GM23338 (cell line): ENCODE measurements at regions not wholly inside any gene's neighbourhood (a gene's known extent, or its start where the extent isn't known, plus 50 kb on each side); places are given as distances from the start of the nearest gene placed in this dataset.

Experiments used
- ATAC-seq: fragments of 200-7000 bp; cut with Tn5 transposase; 3 replicates; pipeline ENCODE4 v1.9.1; 2020
- DNase-seq: peaks from one replicate; pipeline ENCODE4 v3.0.0-alpha.2; 2015; ENCODE audit warnings: low spot score
- H2AFZ ChIP-seq: fragments of 200-600 bp; sonication (generic); 2 replicates; pipeline ENCODE4 v1.8.0; 2016; ENCODE audit warnings: antibody characterized with exemption, mild to moderate bottlenecking, moderate library complexity
- H3F3A ChIP-seq: fragments of 200-600 bp; sonication (generic); replicated peaks from 2 replicates; pipeline ENCODE4 v1.8.0; 2017; ENCODE audit warnings: antibody characterized with exemption, mixed run types, low read depth
- H3K27ac ChIP-seq: fragments of 200-600 bp; sonication (generic); 2 replicates; pipeline ENCODE4 v1.6.1; 2016; ENCODE audit warnings: low read depth
- H3K27me3 ChIP-seq: fragments of 200-600 bp; sonication (generic); 2 replicates; pipeline ENCODE4 v1.8.0; 2016; ENCODE audit warnings: mild to moderate bottlenecking, mixed run types, moderate library complexity; ENCODE audit not compliant: insufficient read depth
- H3K36me3 ChIP-seq: fragments of 200-600 bp; sonication (generic); 2 replicates; pipeline ENCODE4 v1.8.0; 2016; ENCODE audit warnings: mild to moderate bottlenecking; ENCODE audit not compliant: insufficient read depth
- H3K4me1 ChIP-seq: fragments of 200-600 bp; sonication (generic); 2 replicates; pipeline ENCODE4 v1.8.0; 2016; ENCODE audit warnings: mild to moderate bottlenecking, moderate library complexity; ENCODE audit not compliant: insufficient read depth
- H3K4me2 ChIP-seq: fragments of 200-600 bp; sonication (generic); 2 replicates; pipeline ENCODE4 v1.7.1; 2017; ENCODE audit warnings: mixed run types
- H3K4me3 ChIP-seq: fragments of 200-600 bp; sonication (generic); 2 replicates; pipeline ENCODE4 v1.6.1; 2016; ENCODE audit warnings: mixed run types
- H3K79me2 ChIP-seq: fragments of 200-600 bp; sonication (generic); replicated peaks from 2 replicates; pipeline ENCODE4 v1.8.0; 2017; ENCODE audit warnings: mild to moderate bottlenecking; ENCODE audit not compliant: insufficient read depth
- H3K9me2 ChIP-seq: fragments of 200-600 bp; sonication (generic); 2 replicates; pipeline ENCODE4 v1.8.0; 2017; ENCODE audit not compliant: insufficient read depth
- H4K20me1 ChIP-seq: fragments of 200-600 bp; sonication (generic); replicated peaks from 2 replicates; pipeline ENCODE4 v1.8.0; 2017; ENCODE audit warnings: mild to moderate bottlenecking; ENCODE audit not compliant: insufficient read depth
- H3K27ac Mint-ChIP-seq: 2 replicates; pipeline ENCODE4 v1.8.0; 2020; ENCODE audit warnings: inconsistent platforms, mild to moderate bottlenecking, moderate library complexity, mixed read lengths
- H3K27me3 Mint-ChIP-seq: 3 replicates; pipeline ENCODE4 v1.8.0; 2022; ENCODE audit warnings: low read depth, mild to moderate bottlenecking, moderate library complexity, mixed read lengths, inconsistent platforms; ENCODE audit not compliant: insufficient read depth, poor library complexity
- H3K36me3 Mint-ChIP-seq: 3 replicates; pipeline ENCODE4 v1.8.0; 2021; ENCODE audit warnings: low read depth, mild to moderate bottlenecking, inconsistent platforms, moderate library complexity, mixed read lengths
- H3K4me1 Mint-ChIP-seq: 3 replicates; pipeline ENCODE4 v1.8.0; 2020; ENCODE audit warnings: mild to moderate bottlenecking, inconsistent platforms, mixed read lengths
- H3K4me3 Mint-ChIP-seq: 3 replicates; pipeline ENCODE4 v1.8.0; 2021; ENCODE audit warnings: moderate library complexity, mild to moderate bottlenecking, inconsistent platforms, mixed read lengths
- H3K9me3 Mint-ChIP-seq: 3 replicates; pipeline ENCODE4 v1.8.0; 2020; ENCODE audit warnings: moderate library complexity, mild to moderate bottlenecking, inconsistent platforms, mixed read lengths
- JUNB ChIP-seq: IDR thresholded peaks from one replicate; pipeline ENCODE4 v1.6.1; 2016; ENCODE audit warnings: antibody characterized with exemption; ENCODE audit not compliant: unreplicated experiment
- NANOG ChIP-seq: IDR thresholded peaks from 2 replicates; pipeline ENCODE4 v1.6.1; 2016; ENCODE audit warnings: antibody characterized with exemption, borderline replicate concordance
- POLR2AphosphoS5 ChIP-seq: IDR thresholded peaks from 2 replicates; pipeline ENCODE4 v1.6.1; 2016; ENCODE audit warnings: antibody characterized with exemption, low read depth
- ZNF114 ChIP-seq: fragments of 250-450 bp; sonication (Bioruptor Pico); IDR thresholded peaks from 2 replicates; pipeline ENCODE4 v1.5.0; 2020; ENCODE audit warnings: mild to moderate bottlenecking, moderate library complexity
- ZNF331 ChIP-seq: fragments of 250-450 bp; sonication (Bioruptor Pico); IDR thresholded peaks from 2 replicates; pipeline ENCODE4 v1.5.0; 2020; ENCODE audit warnings: low read depth, mild to moderate bottlenecking, moderate library complexity
- TF ChIP-seq, protein P1 (sequence below), 2 experiments: fragments of 200-600 bp in 1 of 2; sonication (generic) in 1 of 2; conservative IDR thresholded peaks; 2 replicates each; pipeline versions ENCODE4 v1.5.1 to v1.6.1; 2016 to 2017; ENCODE audit warnings: antibody characterized with exemption in 2 of 2, low read depth in 2 of 2, mild to moderate bottlenecking in 2 of 2, moderate library complexity in 1 of 2
- TF ChIP-seq, protein P2 (sequence below): IDR thresholded peaks from one replicate; pipeline ENCODE4 v1.6.1; 2018; ENCODE audit warnings: antibody characterized with exemption; ENCODE audit not compliant: unreplicated experiment
- TF ChIP-seq, protein P3 (sequence below): fragments of 250-450 bp; sonication (Bioruptor Pico); IDR thresholded peaks from 2 replicates; pipeline ENCODE4 v1.5.0; 2020; ENCODE audit warnings: mild to moderate bottlenecking, moderate library complexity

DNA sequence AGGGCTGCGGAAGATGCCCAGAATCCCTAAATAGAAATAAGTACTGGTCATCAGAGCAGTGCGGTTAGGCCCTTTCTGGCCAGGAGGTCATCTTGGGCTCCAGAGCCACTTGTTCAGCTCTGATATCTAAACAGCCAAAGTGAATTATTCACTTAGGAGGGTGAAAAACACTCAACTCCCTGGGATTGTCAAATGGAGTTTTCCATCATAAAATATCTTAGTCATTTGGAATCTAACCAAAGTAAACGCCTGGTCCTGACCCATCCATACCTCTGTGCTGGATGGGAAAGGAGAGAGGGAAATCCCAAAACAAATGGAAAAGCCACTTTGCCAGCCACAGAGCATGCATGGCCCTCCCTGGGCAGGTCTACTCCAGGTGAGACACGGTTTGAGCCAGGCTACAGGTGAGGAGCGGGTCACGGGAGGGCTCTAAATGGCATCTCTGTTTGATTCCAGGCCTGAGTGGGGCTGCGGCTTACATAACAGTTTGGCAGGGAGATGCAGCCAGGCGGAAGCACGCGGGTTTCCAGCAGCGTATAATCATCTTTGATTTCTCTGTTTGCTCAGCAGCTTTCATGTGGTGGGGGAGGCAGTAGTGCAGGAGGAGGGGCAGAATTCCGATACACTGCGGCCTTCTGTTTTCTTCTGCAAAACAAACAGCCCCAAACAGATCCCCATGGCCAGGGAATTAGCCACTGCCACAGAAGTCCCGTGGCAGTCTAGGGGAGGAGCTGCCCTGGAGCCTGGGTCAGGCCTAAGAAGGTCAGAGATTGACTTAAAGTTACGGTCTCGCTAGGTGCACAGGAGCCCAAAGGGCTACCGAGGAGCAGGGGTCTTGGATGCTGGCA is 59.1 kb upstream of the ZNF648 start:
- H3K4me3 ChIP-seq = no peak overlapping the region
- DNase-seq (no peak), ATAC-seq (no peak; the same call in 1 of the 3 replicates)
- H3K79me2 ChIP-seq = no peaks in the 10 kb centered on the region
- TF ChIP-seq NANOG = no peak
- TF ChIP-seq, protein P1, sequence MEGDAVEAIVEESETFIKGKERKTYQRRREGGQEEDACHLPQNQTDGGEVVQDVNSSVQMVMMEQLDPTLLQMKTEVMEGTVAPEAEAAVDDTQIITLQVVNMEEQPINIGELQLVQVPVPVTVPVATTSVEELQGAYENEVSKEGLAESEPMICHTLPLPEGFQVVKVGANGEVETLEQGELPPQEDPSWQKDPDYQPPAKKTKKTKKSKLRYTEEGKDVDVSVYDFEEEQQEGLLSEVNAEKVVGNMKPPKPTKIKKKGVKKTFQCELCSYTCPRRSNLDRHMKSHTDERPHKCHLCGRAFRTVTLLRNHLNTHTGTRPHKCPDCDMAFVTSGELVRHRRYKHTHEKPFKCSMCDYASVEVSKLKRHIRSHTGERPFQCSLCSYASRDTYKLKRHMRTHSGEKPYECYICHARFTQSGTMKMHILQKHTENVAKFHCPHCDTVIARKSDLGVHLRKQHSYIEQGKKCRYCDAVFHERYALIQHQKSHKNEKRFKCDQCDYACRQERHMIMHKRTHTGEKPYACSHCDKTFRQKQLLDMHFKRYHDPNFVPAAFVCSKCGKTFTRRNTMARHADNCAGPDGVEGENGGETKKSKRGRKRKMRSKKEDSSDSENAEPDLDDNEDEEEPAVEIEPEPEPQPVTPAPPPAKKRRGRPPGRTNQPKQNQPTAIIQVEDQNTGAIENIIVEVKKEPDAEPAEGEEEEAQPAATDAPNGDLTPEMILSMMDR (conservative IDR thresholded peaks at IDR 0.05; ENCODE audit: low read depth in 2 of 2) = no peak
- TF ChIP-seq ZNF114 (CRISPR knock-in tag) = no peak
- TF ChIP-seq JUNB = no peak
- TF ChIP-seq, protein P2, sequence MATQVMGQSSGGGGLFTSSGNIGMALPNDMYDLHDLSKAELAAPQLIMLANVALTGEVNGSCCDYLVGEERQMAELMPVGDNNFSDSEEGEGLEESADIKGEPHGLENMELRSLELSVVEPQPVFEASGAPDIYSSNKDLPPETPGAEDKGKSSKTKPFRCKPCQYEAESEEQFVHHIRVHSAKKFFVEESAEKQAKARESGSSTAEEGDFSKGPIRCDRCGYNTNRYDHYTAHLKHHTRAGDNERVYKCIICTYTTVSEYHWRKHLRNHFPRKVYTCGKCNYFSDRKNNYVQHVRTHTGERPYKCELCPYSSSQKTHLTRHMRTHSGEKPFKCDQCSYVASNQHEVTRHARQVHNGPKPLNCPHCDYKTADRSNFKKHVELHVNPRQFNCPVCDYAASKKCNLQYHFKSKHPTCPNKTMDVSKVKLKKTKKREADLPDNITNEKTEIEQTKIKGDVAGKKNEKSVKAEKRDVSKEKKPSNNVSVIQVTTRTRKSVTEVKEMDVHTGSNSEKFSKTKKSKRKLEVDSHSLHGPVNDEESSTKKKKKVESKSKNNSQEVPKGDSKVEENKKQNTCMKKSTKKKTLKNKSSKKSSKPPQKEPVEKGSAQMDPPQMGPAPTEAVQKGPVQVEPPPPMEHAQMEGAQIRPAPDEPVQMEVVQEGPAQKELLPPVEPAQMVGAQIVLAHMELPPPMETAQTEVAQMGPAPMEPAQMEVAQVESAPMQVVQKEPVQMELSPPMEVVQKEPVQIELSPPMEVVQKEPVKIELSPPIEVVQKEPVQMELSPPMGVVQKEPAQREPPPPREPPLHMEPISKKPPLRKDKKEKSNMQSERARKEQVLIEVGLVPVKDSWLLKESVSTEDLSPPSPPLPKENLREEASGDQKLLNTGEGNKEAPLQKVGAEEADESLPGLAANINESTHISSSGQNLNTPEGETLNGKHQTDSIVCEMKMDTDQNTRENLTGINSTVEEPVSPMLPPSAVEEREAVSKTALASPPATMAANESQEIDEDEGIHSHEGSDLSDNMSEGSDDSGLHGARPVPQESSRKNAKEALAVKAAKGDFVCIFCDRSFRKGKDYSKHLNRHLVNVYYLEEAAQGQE = no peak
- TF ChIP-seq POLR2AphosphoS5 = no peak
- no peak for TF ChIP-seq ZNF331
- TF ChIP-seq, protein P3, sequence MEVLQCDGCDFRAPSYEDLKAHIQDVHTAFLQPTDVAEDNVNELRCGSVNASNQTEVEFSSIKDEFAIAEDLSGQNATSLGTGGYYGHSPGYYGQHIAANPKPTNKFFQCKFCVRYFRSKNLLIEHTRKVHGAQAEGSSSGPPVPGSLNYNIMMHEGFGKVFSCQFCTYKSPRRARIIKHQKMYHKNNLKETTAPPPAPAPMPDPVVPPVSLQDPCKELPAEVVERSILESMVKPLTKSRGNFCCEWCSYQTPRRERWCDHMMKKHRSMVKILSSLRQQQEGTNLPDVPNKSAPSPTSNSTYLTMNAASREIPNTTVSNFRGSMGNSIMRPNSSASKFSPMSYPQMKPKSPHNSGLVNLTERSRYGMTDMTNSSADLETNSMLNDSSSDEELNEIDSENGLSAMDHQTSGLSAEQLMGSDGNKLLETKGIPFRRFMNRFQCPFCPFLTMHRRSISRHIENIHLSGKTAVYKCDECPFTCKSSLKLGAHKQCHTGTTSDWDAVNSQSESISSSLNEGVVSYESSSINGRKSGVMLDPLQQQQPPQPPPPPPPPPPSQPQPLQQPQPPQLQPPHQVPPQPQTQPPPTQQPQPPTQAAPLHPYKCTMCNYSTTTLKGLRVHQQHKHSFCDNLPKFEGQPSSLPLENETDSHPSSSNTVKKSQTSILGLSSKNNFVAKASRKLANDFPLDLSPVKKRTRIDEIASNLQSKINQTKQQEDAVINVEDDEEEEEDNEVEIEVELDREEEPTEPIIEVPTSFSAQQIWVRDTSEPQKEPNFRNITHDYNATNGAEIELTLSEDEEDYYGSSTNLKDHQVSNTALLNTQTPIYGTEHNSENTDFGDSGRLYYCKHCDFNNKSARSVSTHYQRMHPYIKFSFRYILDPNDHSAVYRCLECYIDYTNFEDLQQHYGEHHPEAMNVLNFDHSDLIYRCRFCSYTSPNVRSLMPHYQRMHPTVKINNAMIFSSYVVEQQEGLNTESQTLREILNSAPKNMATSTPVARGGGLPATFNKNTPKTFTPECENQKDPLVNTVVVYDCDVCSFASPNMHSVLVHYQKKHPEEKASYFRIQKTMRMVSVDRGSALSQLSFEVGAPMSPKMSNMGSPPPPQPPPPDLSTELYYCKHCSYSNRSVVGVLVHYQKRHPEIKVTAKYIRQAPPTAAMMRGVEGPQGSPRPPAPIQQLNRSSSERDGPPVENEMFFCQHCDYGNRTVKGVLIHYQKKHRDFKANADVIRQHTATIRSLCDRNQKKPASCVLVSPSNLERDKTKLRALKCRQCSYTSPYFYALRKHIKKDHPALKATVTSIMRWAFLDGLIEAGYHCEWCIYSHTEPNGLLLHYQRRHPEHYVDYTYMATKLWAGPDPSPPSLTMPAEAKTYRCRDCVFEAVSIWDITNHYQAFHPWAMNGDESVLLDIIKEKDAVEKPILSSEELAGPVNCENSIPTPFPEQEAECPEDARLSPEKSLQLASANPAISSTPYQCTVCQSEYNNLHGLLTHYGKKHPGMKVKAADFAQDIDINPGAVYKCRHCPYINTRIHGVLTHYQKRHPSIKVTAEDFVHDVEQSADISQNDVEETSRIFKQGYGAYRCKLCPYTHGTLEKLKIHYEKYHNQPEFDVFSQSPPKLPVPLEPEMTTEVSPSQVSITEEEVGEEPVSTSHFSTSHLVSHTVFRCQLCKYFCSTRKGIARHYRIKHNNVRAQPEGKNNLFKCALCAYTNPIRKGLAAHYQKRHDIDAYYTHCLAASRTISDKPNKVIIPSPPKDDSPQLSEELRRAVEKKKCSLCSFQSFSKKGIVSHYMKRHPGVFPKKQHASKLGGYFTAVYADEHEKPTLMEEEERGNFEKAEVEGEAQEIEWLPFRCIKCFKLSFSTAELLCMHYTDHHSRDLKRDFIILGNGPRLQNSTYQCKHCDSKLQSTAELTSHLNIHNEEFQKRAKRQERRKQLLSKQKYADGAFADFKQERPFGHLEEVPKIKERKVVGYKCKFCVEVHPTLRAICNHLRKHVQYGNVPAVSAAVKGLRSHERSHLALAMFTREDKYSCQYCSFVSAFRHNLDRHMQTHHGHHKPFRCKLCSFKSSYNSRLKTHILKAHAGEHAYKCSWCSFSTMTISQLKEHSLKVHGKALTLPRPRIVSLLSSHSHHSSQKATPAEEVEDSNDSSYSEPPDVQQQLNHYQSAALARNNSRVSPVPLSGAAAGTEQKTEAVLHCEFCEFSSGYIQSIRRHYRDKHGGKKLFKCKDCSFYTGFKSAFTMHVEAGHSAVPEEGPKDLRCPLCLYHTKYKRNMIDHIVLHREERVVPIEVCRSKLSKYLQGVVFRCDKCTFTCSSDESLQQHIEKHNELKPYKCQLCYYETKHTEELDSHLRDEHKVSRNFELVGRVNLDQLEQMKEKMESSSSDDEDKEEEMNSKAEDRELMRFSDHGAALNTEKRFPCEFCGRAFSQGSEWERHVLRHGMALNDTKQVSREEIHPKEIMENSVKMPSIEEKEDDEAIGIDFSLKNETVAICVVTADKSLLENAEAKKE (CRISPR knock-in tag) = no peak
- Mint-ChIP-seq H3K27ac (no peak overlapping the region), H3K27me3 (no peaks in the 10 kb centered on the region), H3K9me3 (no peaks in the 10 kb centered on the region), H3K4me1 (no peaks in the 10 kb centered on the region), H3K36me3 (no peaks in the 10 kb centered on the region), H3K4me3 (no peak overlapping the region)
- no peaks in the 10 kb centered on the region for H4K20me1 ChIP-seq
- no peaks in the 10 kb centered on the region for H3K4me1 ChIP-seq
- H3K27ac ChIP-seq = no peak overlapping the region
- H3F3A ChIP-seq = no peaks in the 10 kb centered on the region
- H3K4me2 ChIP-seq = no peak overlapping the region
- H3K27me3 ChIP-seq = no peaks in the 10 kb centered on the region
- H2AFZ ChIP-seq = peak overlapping the region; percentile 66
- H3K9me2 ChIP-seq = no peaks in the 10 kb centered on the region
- H3K36me3 ChIP-seq = no peaks in the 10 kb centered on the region
